GM23338 (cell line): ENCODE measurements at regions not wholly inside any gene's neighbourhood (a gene's known extent, or its start where the extent isn't known, plus 50 kb on each side); places are given as distances from the start of the nearest gene placed in this dataset.

Source experiments
- CREB1 ChIP-seq: fragments of 250-450 bp; sonication (Bioruptor Pico); IDR thresholded peaks from 2 replicates; pipeline ENCODE4 v1.5.0; 2020; ENCODE audit warnings: low read depth, mild to moderate bottlenecking, moderate library complexity
- ETS1 ChIP-seq: IDR thresholded peaks from 2 replicates; pipeline ENCODE4 v1.6.1; 2016; ENCODE audit warnings: antibody characterized with exemption
- EZH2phosphoT487 ChIP-seq: fragments of 200-600 bp; sonication (generic); IDR thresholded peaks from one replicate; pipeline ENCODE4 v1.8.1; 2018; ENCODE audit warnings: antibody characterized with exemption; ENCODE audit not compliant: unreplicated experiment
- JUNB ChIP-seq: IDR thresholded peaks from one replicate; pipeline ENCODE4 v1.6.1; 2016; ENCODE audit warnings: antibody characterized with exemption; ENCODE audit not compliant: unreplicated experiment
- NANOG ChIP-seq: IDR thresholded peaks from 2 replicates; pipeline ENCODE4 v1.6.1; 2016; ENCODE audit warnings: antibody characterized with exemption, borderline replicate concordance
- POLR2AphosphoS5 ChIP-seq: IDR thresholded peaks from 2 replicates; pipeline ENCODE4 v1.6.1; 2016; ENCODE audit warnings: antibody characterized with exemption, low read depth
- STAT1 ChIP-seq: IDR thresholded peaks from one replicate; pipeline ENCODE4 v1.6.1; 2016; ENCODE audit warnings: antibody characterized with exemption; ENCODE audit not compliant: unreplicated experiment
- ZNF114 ChIP-seq: fragments of 250-450 bp; sonication (Bioruptor Pico); IDR thresholded peaks from 2 replicates; pipeline ENCODE4 v1.5.0; 2020; ENCODE audit warnings: mild to moderate bottlenecking, moderate library complexity
- ZNF462 ChIP-seq: fragments of 250-450 bp; sonication (Bioruptor Pico); IDR thresholded peaks from 2 replicates; pipeline ENCODE4 v1.5.0; 2020; ENCODE audit warnings: mild to moderate bottlenecking, moderate library complexity

- TF ChIP-seq ZNF462 (CRISPR knock-in tag) (no peak), POLR2AphosphoS5 (no peak), JUNB (no peak), ETS1 (no peak), STAT1 (no peak), NANOG (no peak), ZNF114 (CRISPR knock-in tag) (no peak), CREB1 (CRISPR knock-in tag) (no peak), EZH2phosphoT487 (no peak)
These were observed 64.2 kb upstream of the CKS2 start (continued) for GRCh38 chr9:89246840-89247239.
